ENCODE measurements at regions not wholly inside any gene's neighbourhood (a gene's known extent, or its start where the extent isn't known, plus 50 kb on each side); places are given as distances from the start of the nearest gene placed in this dataset.

- Histone ChIP-seq H3K36me3 (ENCODE audit: control insufficient read depth, insufficient read depth, low read length) (peaks cover 6% of the 10 kb centered on the region), H3K9ac (ENCODE audit: low read length) (no peak overlapping the region), H3K27ac (ENCODE audit: low read depth, low read length) (no peak overlapping the region), H3K4me1 (ENCODE audit: control insufficient read depth, insufficient read depth, low read length) (no peaks in the 10 kb centered on the region), H3K27me3 (ENCODE audit: control insufficient read depth, insufficient read depth, low read length) (no peaks in the 10 kb centered on the region), H3K4me3 (ENCODE audit: low read length) (no peak overlapping the region)
Measured at GRCh38 chr22:25375683-25376082, 156.2 kb downstream of the CRYBB2 start.

- Histone ChIP-seq H3K27me3 (ENCODE audit: control insufficient read depth, insufficient read depth, low read length) (no peaks in the 10 kb centered on the region), H3K4me3 (ENCODE audit: low read length) (no peak overlapping the region), H3K27ac (ENCODE audit: low read depth, low read length) (no peak overlapping the region), H3K36me3 (ENCODE audit: control insufficient read depth, insufficient read depth, low read length) (peaks cover 9% of the 10 kb centered on the region), H3K4me1 (ENCODE audit: control insufficient read depth, insufficient read depth, low read length) (no peaks in the 10 kb centered on the region), H3K9ac (ENCODE audit: low read length) (no peak overlapping the region)
Measured at GRCh38 chr22:25377699-25378098, 158.3 kb downstream of the CRYBB2 start.

GRCh38 chr22:25380122-25380747 lies 160.8 kb downstream of the CRYBB2 start:
- Histone ChIP-seq H3K4me1 (ENCODE audit: control insufficient read depth, insufficient read depth, low read length) (no peaks in the 10 kb centered on the region), H3K27me3 (ENCODE audit: control insufficient read depth, insufficient read depth, low read length) (no peaks in the 10 kb centered on the region), H3K4me3 (ENCODE audit: low read length) (no peak overlapping the region), H3K9ac (ENCODE audit: low read length) (no peak overlapping the region), H3K36me3 (ENCODE audit: control insufficient read depth, insufficient read depth, low read length) (peaks cover 9% of the 10 kb centered on the region), H3K27ac (ENCODE audit: low read depth, low read length) (no peak overlapping the region)

GRCh38 chr22:25382762-25383161 lies 163.3 kb downstream of the CRYBB2 start:
- Histone ChIP-seq H3K4me1 (ENCODE audit: control insufficient read depth, insufficient read depth, low read length) (no peaks in the 10 kb centered on the region), H3K36me3 (ENCODE audit: control insufficient read depth, insufficient read depth, low read length) (peaks cover 9% of the 10 kb centered on the region), H3K9ac (ENCODE audit: low read length) (no peak overlapping the region), H3K27ac (ENCODE audit: low read depth, low read length) (no peak overlapping the region), H3K27me3 (ENCODE audit: control insufficient read depth, insufficient read depth, low read length) (no peaks in the 10 kb centered on the region), H3K4me3 (ENCODE audit: low read length) (no peak overlapping the region)

GRCh38 chr22:25383278-25383820 lies 163.9 kb downstream of the CRYBB2 start:
- Histone ChIP-seq H3K36me3 (ENCODE audit: control insufficient read depth, insufficient read depth, low read length) (peaks cover 9% of the 10 kb centered on the region), H3K27ac (ENCODE audit: low read depth, low read length) (no peak overlapping the region), H3K9ac (ENCODE audit: low read length) (no peak overlapping the region), H3K4me1 (ENCODE audit: control insufficient read depth, insufficient read depth, low read length) (no peaks in the 10 kb centered on the region), H3K4me3 (ENCODE audit: low read length) (no peak overlapping the region), H3K27me3 (ENCODE audit: control insufficient read depth, insufficient read depth, low read length) (no peaks in the 10 kb centered on the region)

- Histone ChIP-seq H3K36me3 (ENCODE audit: control insufficient read depth, insufficient read depth, low read length) (peaks cover 9% of the 10 kb centered on the region), H3K27ac (ENCODE audit: low read depth, low read length) (no peak overlapping the region), H3K27me3 (ENCODE audit: control insufficient read depth, insufficient read depth, low read length) (no peaks in the 10 kb centered on the region), H3K9ac (ENCODE audit: low read length) (no peak overlapping the region), H3K4me1 (ENCODE audit: control insufficient read depth, insufficient read depth, low read length) (no peaks in the 10 kb centered on the region), H3K4me3 (ENCODE audit: low read length) (no peak overlapping the region)
Measured at GRCh38 chr22:25383892-25384291, 164.5 kb downstream of the CRYBB2 start.

GRCh38 chr22:25386538-25386884 lies 167.1 kb downstream of the CRYBB2 start:
- no peaks in the 10 kb centered on the region for H3K27me3 ChIP-seq (ENCODE audit: control insufficient read depth, insufficient read depth, low read length)
- no peak overlapping the region for H3K9ac ChIP-seq (ENCODE audit: low read length)
- H3K4me1 ChIP-seq (ENCODE audit: control insufficient read depth, insufficient read depth, low read length): no peaks in the 10 kb centered on the region
- H3K27ac ChIP-seq (ENCODE audit: low read depth, low read length): no peak overlapping the region
- H3K4me3 ChIP-seq (ENCODE audit: low read length): no peak overlapping the region
- no peaks in the 10 kb centered on the region for H3K36me3 ChIP-seq (ENCODE audit: control insufficient read depth, insufficient read depth, low read length)

GRCh38 chr22:25388415-25388814 lies 169.0 kb downstream of the CRYBB2 start:
- Histone ChIP-seq H3K36me3 (ENCODE audit: control insufficient read depth, insufficient read depth, low read length) (no peaks in the 10 kb centered on the region), H3K27me3 (ENCODE audit: control insufficient read depth, insufficient read depth, low read length) (no peaks in the 10 kb centered on the region), H3K4me1 (ENCODE audit: control insufficient read depth, insufficient read depth, low read length) (no peaks in the 10 kb centered on the region), H3K9ac (ENCODE audit: low read length) (no peak overlapping the region), H3K4me3 (ENCODE audit: low read length) (no peak overlapping the region), H3K27ac (ENCODE audit: low read depth, low read length) (no peak overlapping the region)

- H3K36me3 ChIP-seq (ENCODE audit: control insufficient read depth, insufficient read depth, low read length): no peaks in the 10 kb centered on the region
- H3K9ac ChIP-seq (ENCODE audit: low read length): no peak overlapping the region
- H3K4me3 ChIP-seq (ENCODE audit: low read length): no peak overlapping the region
- H3K4me1 ChIP-seq (ENCODE audit: control insufficient read depth, insufficient read depth, low read length): no peaks in the 10 kb centered on the region
- no peaks in the 10 kb centered on the region for H3K27me3 ChIP-seq (ENCODE audit: control insufficient read depth, insufficient read depth, low read length)
- no peak overlapping the region for H3K27ac ChIP-seq (ENCODE audit: low read depth, low read length)
Measured at GRCh38 chr22:25388866-25389540, 169.6 kb downstream of the CRYBB2 start.

- no peaks in the 10 kb centered on the region for H3K27me3 ChIP-seq (ENCODE audit: control insufficient read depth, insufficient read depth, low read length)
- H3K4me1 ChIP-seq (ENCODE audit: control insufficient read depth, insufficient read depth, low read length): no peaks in the 10 kb centered on the region
- H3K27ac ChIP-seq (ENCODE audit: low read depth, low read length): no peak overlapping the region
- H3K36me3 ChIP-seq (ENCODE audit: control insufficient read depth, insufficient read depth, low read length): no peaks in the 10 kb centered on the region
- H3K4me3 ChIP-seq (ENCODE audit: low read length): no peak overlapping the region
- H3K9ac ChIP-seq (ENCODE audit: low read length): no peak overlapping the region
Measured at GRCh38 chr22:25389541-25389919, 170.1 kb downstream of the CRYBB2 start.

- H3K36me3 ChIP-seq (ENCODE audit: control insufficient read depth, insufficient read depth, low read length): no peaks in the 10 kb centered on the region
- no peak overlapping the region for H3K4me3 ChIP-seq (ENCODE audit: low read length)
- H3K27me3 ChIP-seq (ENCODE audit: control insufficient read depth, insufficient read depth, low read length): no peaks in the 10 kb centered on the region
- no peak overlapping the region for H3K9ac ChIP-seq (ENCODE audit: low read length)
- no peaks in the 10 kb centered on the region for H3K4me1 ChIP-seq (ENCODE audit: control insufficient read depth, insufficient read depth, low read length)
- no peak overlapping the region for H3K27ac ChIP-seq (ENCODE audit: low read depth, low read length)
Measured at GRCh38 chr22:25390297-25391240, 171.1 kb downstream of the CRYBB2 start.

- H3K9ac ChIP-seq (ENCODE audit: low read length): no peak overlapping the region
- H3K27me3 ChIP-seq (ENCODE audit: control insufficient read depth, insufficient read depth, low read length): no peaks in the 10 kb centered on the region
- no peak overlapping the region for H3K4me3 ChIP-seq (ENCODE audit: low read length)
- no peaks in the 10 kb centered on the region for H3K4me1 ChIP-seq (ENCODE audit: control insufficient read depth, insufficient read depth, low read length)
- H3K36me3 ChIP-seq (ENCODE audit: control insufficient read depth, insufficient read depth, low read length): no peaks in the 10 kb centered on the region
- no peak overlapping the region for H3K27ac ChIP-seq (ENCODE audit: low read depth, low read length)
Measured at GRCh38 chr22:25392584-25392983, 171.9 kb upstream of the GRK3 start.
